Endothelial cell of umbilical vein (primary cell): ENCODE measurements at regions not wholly inside any gene's neighbourhood (a gene's known extent, or its start where the extent isn't known, plus 50 kb on each side); places are given as distances from the start of the nearest gene placed in this dataset.

Source experiments
- JUN ChIP-seq: IDR thresholded peaks from 2 replicates; pipeline ENCODE4 v1.6.1; 2011; ENCODE audit warnings: borderline replicate concordance, low read depth; ENCODE audit not compliant: insufficient read length, insufficient read depth
- TF ChIP-seq, protein P1 (sequence below), 2 donors: IDR thresholded peaks; 1 replicate in 1 of 2; 2 replicates in 1 of 2; pipeline ENCODE4 v1.5.1; 2011; ENCODE audit warnings: low read length in 2 of 2, mild to moderate bottlenecking in 2 of 2, moderate library complexity in 2 of 2, control low read depth in 1 of 2, inconsistent platforms in 1 of 2, low read depth in 1 of 2; ENCODE audit not compliant: insufficient read depth in 1 of 2; ENCODE audit errors: extremely low read depth in 1 of 2

DNA sequence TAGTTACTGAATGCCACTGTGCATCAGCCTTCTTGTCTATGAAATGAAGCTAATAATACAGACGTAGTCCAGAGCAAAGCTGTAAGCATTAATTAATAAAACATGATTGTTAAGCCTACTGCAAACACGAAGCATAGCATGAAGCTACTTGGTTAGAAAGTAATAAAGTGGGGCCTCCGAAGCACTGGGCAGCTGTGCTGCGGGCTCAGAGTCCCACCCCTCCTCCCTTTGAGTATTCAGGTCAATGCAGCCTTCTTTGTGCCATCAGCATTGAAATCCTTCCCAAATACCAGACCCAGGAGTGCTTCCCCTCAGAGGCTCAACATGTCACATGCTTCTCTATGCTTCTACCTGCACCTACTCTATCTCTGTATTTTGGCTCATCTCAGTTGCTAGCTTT, 1112.6 kb downstream of the IGSF11 start:
- TF ChIP-seq, protein P1, sequence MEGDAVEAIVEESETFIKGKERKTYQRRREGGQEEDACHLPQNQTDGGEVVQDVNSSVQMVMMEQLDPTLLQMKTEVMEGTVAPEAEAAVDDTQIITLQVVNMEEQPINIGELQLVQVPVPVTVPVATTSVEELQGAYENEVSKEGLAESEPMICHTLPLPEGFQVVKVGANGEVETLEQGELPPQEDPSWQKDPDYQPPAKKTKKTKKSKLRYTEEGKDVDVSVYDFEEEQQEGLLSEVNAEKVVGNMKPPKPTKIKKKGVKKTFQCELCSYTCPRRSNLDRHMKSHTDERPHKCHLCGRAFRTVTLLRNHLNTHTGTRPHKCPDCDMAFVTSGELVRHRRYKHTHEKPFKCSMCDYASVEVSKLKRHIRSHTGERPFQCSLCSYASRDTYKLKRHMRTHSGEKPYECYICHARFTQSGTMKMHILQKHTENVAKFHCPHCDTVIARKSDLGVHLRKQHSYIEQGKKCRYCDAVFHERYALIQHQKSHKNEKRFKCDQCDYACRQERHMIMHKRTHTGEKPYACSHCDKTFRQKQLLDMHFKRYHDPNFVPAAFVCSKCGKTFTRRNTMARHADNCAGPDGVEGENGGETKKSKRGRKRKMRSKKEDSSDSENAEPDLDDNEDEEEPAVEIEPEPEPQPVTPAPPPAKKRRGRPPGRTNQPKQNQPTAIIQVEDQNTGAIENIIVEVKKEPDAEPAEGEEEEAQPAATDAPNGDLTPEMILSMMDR (IDR thresholded peaks at IDR 0.05; ENCODE audit: extremely low read depth in 1 of 2, insufficient read depth in 1 of 2, low read depth in 1 of 2, low read length in 2 of 2) = no peak
- no peak for TF ChIP-seq JUN
